ENCODE measurements at regions not wholly inside any gene's neighbourhood (a gene's known extent, or its start where the extent isn't known, plus 50 kb on each side); places are given as distances from the start of the nearest gene placed in this dataset.

GRCh38 chr7:27344471-27344870, 101.9 kb downstream of the EVX1 start:
- H3K9me3 Mint-ChIP-seq, result no peaks in the 10 kb centered on the region
- no peak overlapping the region for H3K4me3 ChIP-seq (ENCODE audit: low read length)
- no peak overlapping the region for H3K9ac ChIP-seq (ENCODE audit: extremely low read depth, low read length, poor library complexity, severe bottlenecking)
- no peak overlapping the region for H3K27ac Mint-ChIP-seq
- no peaks in the 10 kb centered on the region for H3K27me3 ChIP-seq (ENCODE audit: control insufficient read depth, insufficient read depth, low read length, poor library complexity, severe bottlenecking)
- H3K4me1 ChIP-seq (ENCODE audit: control insufficient read depth, insufficient read depth, low read length), result no peaks in the 10 kb centered on the region
- peaks cover 20% of the 10 kb centered on the region for H3K4me1 Mint-ChIP-seq
- TF ChIP-seq, protein P1, sequence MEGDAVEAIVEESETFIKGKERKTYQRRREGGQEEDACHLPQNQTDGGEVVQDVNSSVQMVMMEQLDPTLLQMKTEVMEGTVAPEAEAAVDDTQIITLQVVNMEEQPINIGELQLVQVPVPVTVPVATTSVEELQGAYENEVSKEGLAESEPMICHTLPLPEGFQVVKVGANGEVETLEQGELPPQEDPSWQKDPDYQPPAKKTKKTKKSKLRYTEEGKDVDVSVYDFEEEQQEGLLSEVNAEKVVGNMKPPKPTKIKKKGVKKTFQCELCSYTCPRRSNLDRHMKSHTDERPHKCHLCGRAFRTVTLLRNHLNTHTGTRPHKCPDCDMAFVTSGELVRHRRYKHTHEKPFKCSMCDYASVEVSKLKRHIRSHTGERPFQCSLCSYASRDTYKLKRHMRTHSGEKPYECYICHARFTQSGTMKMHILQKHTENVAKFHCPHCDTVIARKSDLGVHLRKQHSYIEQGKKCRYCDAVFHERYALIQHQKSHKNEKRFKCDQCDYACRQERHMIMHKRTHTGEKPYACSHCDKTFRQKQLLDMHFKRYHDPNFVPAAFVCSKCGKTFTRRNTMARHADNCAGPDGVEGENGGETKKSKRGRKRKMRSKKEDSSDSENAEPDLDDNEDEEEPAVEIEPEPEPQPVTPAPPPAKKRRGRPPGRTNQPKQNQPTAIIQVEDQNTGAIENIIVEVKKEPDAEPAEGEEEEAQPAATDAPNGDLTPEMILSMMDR (conservative IDR thresholded peaks at IDR 0.05), result no peak
- no peak overlapping the region for H3K27ac ChIP-seq (ENCODE audit: low read depth, low read length)
- H3K27me3 Mint-ChIP-seq (ENCODE audit: insufficient read depth), result peaks cover 4% of the 10 kb centered on the region
- H3K36me3 ChIP-seq (ENCODE audit: control insufficient read depth, insufficient read depth, low read length), result no peaks in the 10 kb centered on the region
- no peaks in the 10 kb centered on the region for H3K36me3 Mint-ChIP-seq (ENCODE audit: low read depth)
- H3K4me3 Mint-ChIP-seq, result no peak overlapping the region
- H3K9me3 ChIP-seq (ENCODE audit: control insufficient read depth, low read length), result no peaks in the 10 kb centered on the region
- no peak for DNase-seq

DNA sequence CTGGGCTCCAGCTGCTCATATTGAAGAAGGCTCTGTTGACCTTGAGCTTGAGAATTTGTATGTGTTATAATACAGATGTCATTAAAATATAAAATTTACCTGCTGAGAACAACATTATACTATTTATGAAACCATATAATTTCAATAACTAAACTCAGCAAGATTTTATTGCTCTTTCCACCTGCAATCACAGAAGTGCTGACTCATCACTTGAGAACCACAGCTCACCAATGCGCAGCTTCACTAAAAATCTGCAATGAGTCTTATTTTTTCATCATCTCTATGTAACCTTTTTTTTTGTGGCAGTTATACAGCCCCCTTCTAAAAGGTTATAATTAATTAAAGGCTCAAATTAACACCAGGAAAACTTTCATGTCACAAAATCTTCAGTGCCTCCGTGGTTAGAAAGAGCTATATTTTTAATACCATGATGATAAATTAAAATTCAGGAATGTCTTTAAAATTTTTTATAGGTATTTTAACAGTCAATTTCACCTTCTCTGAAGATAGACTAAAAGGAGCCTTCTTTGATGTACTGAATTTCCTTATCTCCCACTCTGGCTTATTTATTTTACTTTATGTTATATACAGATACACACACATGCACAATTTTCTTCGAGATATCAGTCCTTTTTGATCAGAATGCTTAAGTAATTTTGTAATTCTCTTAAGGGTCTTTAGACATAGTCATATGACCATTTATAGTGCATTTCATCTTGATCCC, 102.7 kb downstream of the EVX1 start:
- H3K36me3 ChIP-seq (ENCODE audit: control insufficient read depth, insufficient read depth, low read length), result no peaks in the 10 kb centered on the region
- TF ChIP-seq, protein P1 (conservative IDR thresholded peaks at IDR 0.05), result no peak
- H3K4me3 ChIP-seq (ENCODE audit: low read length), result no peak overlapping the region
- Mint-ChIP-seq H3K36me3 (ENCODE audit: low read depth) (no peaks in the 10 kb centered on the region), H3K4me1 (peaks cover 16% of the 10 kb centered on the region), H3K27me3 (ENCODE audit: insufficient read depth) (peaks cover 4% of the 10 kb centered on the region), H3K9me3 (no peaks in the 10 kb centered on the region), H3K4me3 (no peak overlapping the region), H3K27ac (no peak overlapping the region)
- H3K9me3 ChIP-seq (ENCODE audit: control insufficient read depth, low read length), result no peaks in the 10 kb centered on the region
- H3K27me3 ChIP-seq (ENCODE audit: control insufficient read depth, insufficient read depth, low read length, poor library complexity, severe bottlenecking), result no peaks in the 10 kb centered on the region
- H3K27ac ChIP-seq (ENCODE audit: low read depth, low read length), result no peak overlapping the region
- WGBS, 2 experiments (ENCODE audit: insufficient coverage in 1 of 2, insufficient read length in 1 of 2), result 92% methylated on average over 1 of the region's 3 CpGs; no CpG with 5 or more reads in 1 of the 2 experiments
- no peak overlapping the region for H3K9ac ChIP-seq (ENCODE audit: extremely low read depth, low read length, poor library complexity, severe bottlenecking)
- H3K4me1 ChIP-seq (ENCODE audit: control insufficient read depth, insufficient read depth, low read length), result no peaks in the 10 kb centered on the region
- no peak for DNase-seq

GRCh38 chr7:27345997-27346396, 103.4 kb downstream of the EVX1 start:
- Mint-ChIP-seq H3K4me3 (no peak overlapping the region), H3K4me1 (peaks cover 16% of the 10 kb centered on the region), H3K27me3 (ENCODE audit: insufficient read depth) (peaks cover 4% of the 10 kb centered on the region), H3K9me3 (no peaks in the 10 kb centered on the region), H3K36me3 (ENCODE audit: low read depth) (no peaks in the 10 kb centered on the region), H3K27ac (no peak overlapping the region)
- no peak for DNase-seq
- WGBS, 2 experiments (ENCODE audit: insufficient coverage in 1 of 2, insufficient read length in 1 of 2), result 96 to 100% methylated on average over 5 to 8 of the region's 8 CpGs
- Histone ChIP-seq H3K9ac (ENCODE audit: extremely low read depth, low read length, poor library complexity, severe bottlenecking) (no peak overlapping the region), H3K27ac (ENCODE audit: low read depth, low read length) (no peak overlapping the region), H3K4me3 (ENCODE audit: low read length) (no peak overlapping the region), H3K4me1 (ENCODE audit: control insufficient read depth, insufficient read depth, low read length) (no peaks in the 10 kb centered on the region), H3K9me3 (ENCODE audit: control insufficient read depth, low read length) (no peaks in the 10 kb centered on the region), H3K27me3 (ENCODE audit: control insufficient read depth, insufficient read depth, low read length, poor library complexity, severe bottlenecking) (no peaks in the 10 kb centered on the region), H3K36me3 (ENCODE audit: control insufficient read depth, insufficient read depth, low read length) (no peaks in the 10 kb centered on the region)
- TF ChIP-seq, protein P1 (conservative IDR thresholded peaks at IDR 0.05), result no peak

Measured in endodermal cell (in vitro differentiated cells).